GM12864 (cell line): ENCODE measurements at regions not wholly inside any gene's neighbourhood (a gene's known extent, or its start where the extent isn't known, plus 50 kb on each side); places are given as distances from the start of the nearest gene placed in this dataset.

ENCODE experiments used
- DNase-seq: peaks from one replicate; pipeline ENCODE4 v3.0.0-alpha.2; 2011; ENCODE audit warnings: low read depth
- H3K4me3 ChIP-seq: 2 replicates; pipeline ENCODE4 v1.5.1; 2011; ENCODE audit warnings: mild to moderate bottlenecking, low read depth, low read length, control low read depth
- TF ChIP-seq, protein P1 (sequence below): IDR thresholded peaks from 2 replicates; pipeline ENCODE4 v1.5.1; 2011; ENCODE audit warnings: low read depth, mild to moderate bottlenecking, moderate library complexity, low read length, control low read depth, inconsistent platforms; ENCODE audit errors: missing control alignments

DNA sequence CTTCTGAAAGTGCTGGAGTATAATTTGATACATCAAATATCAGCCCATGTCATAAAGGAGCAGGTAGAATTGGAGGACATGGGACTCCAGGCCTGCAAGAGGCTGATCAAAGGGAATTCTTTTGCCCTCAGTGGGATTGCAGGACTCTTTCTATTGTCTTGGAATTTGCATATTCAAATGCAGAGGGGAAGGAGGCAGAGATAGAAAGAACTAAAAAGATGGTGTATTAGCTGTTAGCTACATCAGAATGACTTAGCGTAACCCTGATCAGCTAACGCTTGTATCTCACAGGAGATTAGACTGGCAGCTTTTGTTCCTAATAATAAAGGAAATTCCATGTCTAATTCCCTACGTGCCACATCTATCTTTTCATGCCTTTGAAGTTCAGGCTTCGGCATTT is 1014.7 kb upstream of the RBFOX1 start:
- H3K4me3 ChIP-seq, result no peak overlapping the region
- no peak for DNase-seq
- TF ChIP-seq, protein P1, sequence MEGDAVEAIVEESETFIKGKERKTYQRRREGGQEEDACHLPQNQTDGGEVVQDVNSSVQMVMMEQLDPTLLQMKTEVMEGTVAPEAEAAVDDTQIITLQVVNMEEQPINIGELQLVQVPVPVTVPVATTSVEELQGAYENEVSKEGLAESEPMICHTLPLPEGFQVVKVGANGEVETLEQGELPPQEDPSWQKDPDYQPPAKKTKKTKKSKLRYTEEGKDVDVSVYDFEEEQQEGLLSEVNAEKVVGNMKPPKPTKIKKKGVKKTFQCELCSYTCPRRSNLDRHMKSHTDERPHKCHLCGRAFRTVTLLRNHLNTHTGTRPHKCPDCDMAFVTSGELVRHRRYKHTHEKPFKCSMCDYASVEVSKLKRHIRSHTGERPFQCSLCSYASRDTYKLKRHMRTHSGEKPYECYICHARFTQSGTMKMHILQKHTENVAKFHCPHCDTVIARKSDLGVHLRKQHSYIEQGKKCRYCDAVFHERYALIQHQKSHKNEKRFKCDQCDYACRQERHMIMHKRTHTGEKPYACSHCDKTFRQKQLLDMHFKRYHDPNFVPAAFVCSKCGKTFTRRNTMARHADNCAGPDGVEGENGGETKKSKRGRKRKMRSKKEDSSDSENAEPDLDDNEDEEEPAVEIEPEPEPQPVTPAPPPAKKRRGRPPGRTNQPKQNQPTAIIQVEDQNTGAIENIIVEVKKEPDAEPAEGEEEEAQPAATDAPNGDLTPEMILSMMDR, result no peak

GRCh38 chr16:6309271-6309670 is 1023.4 kb upstream of the RBFOX1 start:
- TF ChIP-seq, protein P1, result no peak
- no peak for DNase-seq
- no peak overlapping the region for H3K4me3 ChIP-seq

- H3K4me3 ChIP-seq, result no peak overlapping the region
- TF ChIP-seq, protein P1, result no peak
- no peak for DNase-seq
These were observed 1024.5 kb upstream of the RBFOX1 start for GRCh38 chr16:6308176-6308575.

- H3K4me3 ChIP-seq, result no peak overlapping the region
- DNase-seq, result no peak
- TF ChIP-seq, protein P1, result no peak
These were observed 1032.1 kb upstream of the RBFOX1 start for GRCh38 chr16:6300523-6300922.

DNA sequence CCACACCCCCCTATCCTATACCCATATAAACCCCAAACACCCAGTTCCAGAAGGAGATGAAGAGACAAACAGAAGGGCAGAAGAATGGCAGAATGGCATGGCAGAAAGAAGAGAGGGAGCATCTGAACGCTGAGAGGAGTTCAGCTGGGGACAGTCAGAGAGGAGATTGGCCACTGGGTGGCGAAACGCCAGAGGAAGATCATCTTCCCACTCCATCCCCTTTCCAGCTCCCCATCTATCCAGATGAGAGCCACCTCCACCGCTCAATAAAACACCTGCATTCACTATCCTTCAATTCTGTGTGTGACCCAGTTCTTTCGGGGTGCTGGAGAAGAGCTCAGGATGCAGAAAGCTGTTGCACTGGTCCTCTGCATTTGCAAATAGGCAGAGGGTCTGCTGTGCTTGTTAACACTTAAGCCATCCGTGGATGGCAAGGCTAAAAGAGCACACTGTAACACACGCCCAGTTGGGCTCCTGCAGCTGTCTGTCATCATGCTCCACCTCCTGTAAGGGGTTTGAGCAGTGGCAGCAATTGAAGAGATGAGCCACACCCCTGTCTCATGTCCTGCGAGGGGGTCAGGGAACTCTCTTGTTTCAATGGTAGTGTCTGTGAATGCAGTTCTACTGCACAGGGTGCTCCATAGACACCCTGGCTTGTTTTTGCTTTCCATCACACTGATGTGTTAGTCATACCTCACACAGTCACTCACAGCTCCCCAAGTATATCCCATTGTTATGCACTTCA is 1034.8 kb upstream of the RBFOX1 start:
- no peak overlapping the region for H3K4me3 ChIP-seq
- TF ChIP-seq, protein P1, result no peak
- DNase-seq, result no peak

DNA sequence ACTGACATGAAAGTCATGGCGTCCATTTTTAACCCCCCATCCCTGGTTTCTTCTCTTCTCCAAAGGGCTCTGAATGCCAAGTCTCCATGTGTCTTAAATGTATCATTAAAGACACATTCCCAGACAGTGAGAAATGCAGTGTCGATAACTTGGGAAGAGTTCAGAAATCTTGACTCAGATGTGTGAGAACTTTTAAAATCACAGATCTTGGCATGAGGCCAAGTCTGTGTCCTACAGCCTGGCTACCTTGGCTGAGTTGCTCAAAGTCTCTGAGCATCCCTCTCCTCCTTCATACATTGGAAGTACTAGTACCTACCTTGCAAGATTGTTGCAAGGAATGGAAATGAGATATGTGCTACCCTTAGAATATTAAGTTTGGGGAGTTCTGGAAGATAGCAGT is 1046.5 kb upstream of the RBFOX1 start:
- H3K4me3 ChIP-seq, result no peak overlapping the region
- no peak for DNase-seq
- TF ChIP-seq, protein P1, result no peak

GRCh38 chr16:6284731-6285130 is 1047.9 kb upstream of the RBFOX1 start:
- H3K4me3 ChIP-seq, result no peak overlapping the region
- TF ChIP-seq, protein P1, result no peak
- DNase-seq, result no peak
